ENCODE measurements at regions not wholly inside any gene's neighbourhood (a gene's known extent, or its start where the extent isn't known, plus 50 kb on each side); places are given as distances from the start of the nearest gene placed in this dataset.

GRCh38 chr3:71847794-71848193 lies 62.8 kb upstream of the PROK2 start:
- TF ChIP-seq POLR2A (IDR thresholded peaks at IDR 0.05; ENCODE audit: low read depth, low read length): no peak
- no peak for TF ChIP-seq CTCF (IDR thresholded peaks at IDR 0.05; ENCODE audit: extremely low read depth in 1 of 2, insufficient read depth in 1 of 2, low read depth in 1 of 2, low read length in 2 of 2)
- no peak for TF ChIP-seq MAX (IDR thresholded peaks at IDR 0.05; ENCODE audit: insufficient read depth, insufficient read length)
- no peak for TF ChIP-seq EZH2 (IDR thresholded peaks at IDR 0.05; ENCODE audit: borderline replicate concordance, low read depth, low read length, severe bottlenecking)
- no peak for TF ChIP-seq POLR2AphosphoS5 (IDR thresholded peaks at IDR 0.05; ENCODE audit: insufficient read depth, low read depth, low read length)
- TF ChIP-seq JUN (IDR thresholded peaks at IDR 0.05; ENCODE audit: borderline replicate concordance, insufficient read depth, insufficient read length, low read depth): no peak
- no peak for TF ChIP-seq GATA2 (IDR thresholded peaks at IDR 0.05; ENCODE audit: insufficient read depth, insufficient read length, low read depth, low read length)
- TF ChIP-seq MYC (IDR thresholded peaks at IDR 0.05; ENCODE audit: low read depth, low read length): no peak

Measured in endothelial cell of umbilical vein (primary cell).